Ishikawa (cell line): ENCODE measurements at regions not wholly inside any gene's neighbourhood (a gene's known extent, or its start where the extent isn't known, plus 50 kb on each side); places are given as distances from the start of the nearest gene placed in this dataset.

Source experiments
- CEBPB ChIP-seq: IDR thresholded peaks from 2 replicates; pipeline ENCODE4 v1.6.1; 2012
- CREB1 ChIP-seq: IDR thresholded peaks from 2 replicates; pipeline ENCODE4 v1.6.1; 2012; ENCODE audit warnings: low read depth
- EGR1 ChIP-seq: IDR thresholded peaks from 2 replicates; pipeline ENCODE4 v1.6.1; 2012
- EP300 ChIP-seq: IDR thresholded peaks from 2 replicates; pipeline ENCODE4 v1.6.1; 2012; ENCODE audit warnings: borderline replicate concordance
- FOXM1 ChIP-seq: IDR thresholded peaks from 2 replicates; pipeline ENCODE4 v1.6.1; 2012; ENCODE audit warnings: low read depth, borderline replicate concordance
- NFIC ChIP-seq: IDR thresholded peaks from 2 replicates; pipeline ENCODE4 v1.6.1; 2012
- RAD21 ChIP-seq: IDR thresholded peaks from 2 replicates; pipeline ENCODE4 v1.6.1; 2012; ENCODE audit warnings: low read depth
- TAF1 ChIP-seq: IDR thresholded peaks from 2 replicates; pipeline ENCODE4 v1.6.1; 2012; ENCODE audit warnings: low read depth, mild to moderate bottlenecking
- TCF12 ChIP-seq: IDR thresholded peaks from 2 replicates; pipeline ENCODE4 v1.6.1; 2012; ENCODE audit warnings: low read depth
- TEAD4 ChIP-seq: IDR thresholded peaks from 2 replicates; pipeline ENCODE4 v1.6.1; 2012
- YY1 ChIP-seq: IDR thresholded peaks from 2 replicates; pipeline ENCODE4 v1.6.1; 2012; ENCODE audit warnings: low read depth
- ZBTB7A ChIP-seq: IDR thresholded peaks from 2 replicates; pipeline ENCODE4 v1.6.1; 2012; ENCODE audit warnings: low read depth
- TF ChIP-seq, protein P1 (sequence below): IDR thresholded peaks from 2 replicates; pipeline ENCODE4 v1.6.1; 2012
- TF ChIP-seq, protein P2 (sequence below): IDR thresholded peaks from 2 replicates; pipeline ENCODE4 v1.6.1; 2012
- TF ChIP-seq, protein P3 (sequence below): IDR thresholded peaks from 2 replicates; pipeline ENCODE4 v1.6.1; 2012; ENCODE audit warnings: low read depth, mild to moderate bottlenecking

GRCh38 chrX:1764883-1765364 lies 150.1 kb downstream of the ASMT start:
- TF ChIP-seq CEBPB, result peak; percentile 62

DNA sequence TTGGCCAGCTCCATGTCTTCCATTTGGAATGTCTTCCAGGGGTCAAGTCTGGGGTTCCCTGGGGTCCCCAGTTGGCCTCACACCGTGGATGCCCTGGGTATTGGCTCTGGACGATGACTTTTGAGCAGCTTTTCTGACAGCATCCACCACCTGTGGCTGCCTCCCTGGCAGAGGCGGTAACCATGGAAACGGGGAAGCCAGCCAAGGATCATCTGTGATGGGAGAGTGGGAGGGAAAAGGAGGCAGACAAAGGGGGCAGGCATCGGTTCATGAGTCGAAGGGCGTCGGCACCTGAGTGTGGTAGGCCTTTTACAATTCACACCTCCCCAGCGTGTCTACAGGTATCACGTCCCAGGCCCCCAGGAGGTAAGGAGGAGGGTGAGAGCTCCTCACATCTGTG lies 152.2 kb downstream of the ASMT start:
- TF ChIP-seq, protein P1, sequence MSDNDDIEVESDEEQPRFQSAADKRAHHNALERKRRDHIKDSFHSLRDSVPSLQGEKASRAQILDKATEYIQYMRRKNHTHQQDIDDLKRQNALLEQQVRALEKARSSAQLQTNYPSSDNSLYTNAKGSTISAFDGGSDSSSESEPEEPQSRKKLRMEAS, result no peak
- TF ChIP-seq EGR1 (no peak), RAD21 (no peak), ZBTB7A (no peak), YY1 (no peak), FOXM1 (no peak), EP300 (no peak), TEAD4 (no peak), TAF1 (no peak), CREB1 (no peak), CEBPB (no peak), NFIC (no peak), TCF12 (no peak)
- TF ChIP-seq, protein P2, sequence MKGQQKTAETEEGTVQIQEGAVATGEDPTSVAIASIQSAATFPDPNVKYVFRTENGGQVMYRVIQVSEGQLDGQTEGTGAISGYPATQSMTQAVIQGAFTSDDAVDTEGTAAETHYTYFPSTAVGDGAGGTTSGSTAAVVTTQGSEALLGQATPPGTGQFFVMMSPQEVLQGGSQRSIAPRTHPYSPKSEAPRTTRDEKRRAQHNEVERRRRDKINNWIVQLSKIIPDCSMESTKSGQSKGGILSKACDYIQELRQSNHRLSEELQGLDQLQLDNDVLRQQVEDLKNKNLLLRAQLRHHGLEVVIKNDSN, result no peak
- TF ChIP-seq, protein P3, sequence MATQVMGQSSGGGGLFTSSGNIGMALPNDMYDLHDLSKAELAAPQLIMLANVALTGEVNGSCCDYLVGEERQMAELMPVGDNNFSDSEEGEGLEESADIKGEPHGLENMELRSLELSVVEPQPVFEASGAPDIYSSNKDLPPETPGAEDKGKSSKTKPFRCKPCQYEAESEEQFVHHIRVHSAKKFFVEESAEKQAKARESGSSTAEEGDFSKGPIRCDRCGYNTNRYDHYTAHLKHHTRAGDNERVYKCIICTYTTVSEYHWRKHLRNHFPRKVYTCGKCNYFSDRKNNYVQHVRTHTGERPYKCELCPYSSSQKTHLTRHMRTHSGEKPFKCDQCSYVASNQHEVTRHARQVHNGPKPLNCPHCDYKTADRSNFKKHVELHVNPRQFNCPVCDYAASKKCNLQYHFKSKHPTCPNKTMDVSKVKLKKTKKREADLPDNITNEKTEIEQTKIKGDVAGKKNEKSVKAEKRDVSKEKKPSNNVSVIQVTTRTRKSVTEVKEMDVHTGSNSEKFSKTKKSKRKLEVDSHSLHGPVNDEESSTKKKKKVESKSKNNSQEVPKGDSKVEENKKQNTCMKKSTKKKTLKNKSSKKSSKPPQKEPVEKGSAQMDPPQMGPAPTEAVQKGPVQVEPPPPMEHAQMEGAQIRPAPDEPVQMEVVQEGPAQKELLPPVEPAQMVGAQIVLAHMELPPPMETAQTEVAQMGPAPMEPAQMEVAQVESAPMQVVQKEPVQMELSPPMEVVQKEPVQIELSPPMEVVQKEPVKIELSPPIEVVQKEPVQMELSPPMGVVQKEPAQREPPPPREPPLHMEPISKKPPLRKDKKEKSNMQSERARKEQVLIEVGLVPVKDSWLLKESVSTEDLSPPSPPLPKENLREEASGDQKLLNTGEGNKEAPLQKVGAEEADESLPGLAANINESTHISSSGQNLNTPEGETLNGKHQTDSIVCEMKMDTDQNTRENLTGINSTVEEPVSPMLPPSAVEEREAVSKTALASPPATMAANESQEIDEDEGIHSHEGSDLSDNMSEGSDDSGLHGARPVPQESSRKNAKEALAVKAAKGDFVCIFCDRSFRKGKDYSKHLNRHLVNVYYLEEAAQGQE, result no peak

- TF ChIP-seq, protein P1, result no peak
- TF ChIP-seq CREB1, result no peak
- TF ChIP-seq YY1, result no peak
- TF ChIP-seq, protein P2, result no peak
- TF ChIP-seq FOXM1, result no peak
- TF ChIP-seq ZBTB7A, result no peak
- no peak for TF ChIP-seq TAF1
- TF ChIP-seq RAD21, result no peak
- TF ChIP-seq CEBPB, result no peak
- TF ChIP-seq TCF12, result no peak
- TF ChIP-seq NFIC, result no peak
- TF ChIP-seq EP300, result no peak
Observed at GRCh38 chrX:1778817-1779216, 164.0 kb downstream of the ASMT start.

DNA sequence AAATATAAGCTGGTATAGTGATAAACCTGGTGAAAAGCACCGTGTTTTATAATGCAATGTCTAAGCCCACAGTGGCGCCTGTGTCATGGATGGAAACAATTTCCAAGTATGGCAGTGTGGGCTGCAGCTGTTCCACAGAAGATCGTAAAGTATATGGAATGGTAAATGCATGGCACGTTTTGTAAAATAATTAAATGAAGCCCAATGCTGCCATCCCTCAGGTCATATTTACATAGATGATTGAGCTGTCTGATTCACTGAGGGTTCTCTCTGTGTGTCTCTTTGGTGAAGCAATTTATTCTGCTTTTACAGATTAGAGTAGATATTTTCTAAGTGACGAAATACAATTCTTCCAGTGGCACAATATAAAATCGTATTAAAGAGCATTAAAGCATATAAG lies 164.8 kb downstream of the ASMT start:
- TF ChIP-seq, protein P1, result no peak
- no peak for TF ChIP-seq CEBPB
- no peak for TF ChIP-seq CREB1
- no peak for TF ChIP-seq RAD21
- TF ChIP-seq, protein P3, result no peak
- no peak for TF ChIP-seq TEAD4
- TF ChIP-seq TCF12, result no peak
- TF ChIP-seq EGR1, result no peak

- TF ChIP-seq EP300 (no peak), CEBPB (no peak), EGR1 (no peak), RAD21 (no peak), TCF12 (no peak), CREB1 (no peak), NFIC (no peak), TEAD4 (no peak), TAF1 (no peak), ZBTB7A (no peak), FOXM1 (no peak), YY1 (no peak)
- TF ChIP-seq, protein P1, result no peak
- TF ChIP-seq, protein P3, result no peak
- TF ChIP-seq, protein P2, result no peak
Observed at GRCh38 chrX:1781766-1782165, 166.9 kb downstream of the ASMT start.
